GM21825 (cell line): ENCODE measurements at regions not wholly inside any gene's neighbourhood (a gene's known extent, or its start where the extent isn't known, plus 50 kb on each side); places are given as distances from the start of the nearest gene placed in this dataset.
"Not testable (repeated sequence)": the region's sequence is repeated elsewhere in the genome, so short reads cannot be mapped to it uniquely, and the experiment has no call there.

Experiments used
- ATAC-seq: cut with Tn5 transposase; IDR thresholded peaks from one replicate; pipeline ENCODE4 v1.9.1; 2021; ENCODE audit warnings: mild to moderate bottlenecking, moderate library complexity; ENCODE audit not compliant: unreplicated experiment

DNA sequence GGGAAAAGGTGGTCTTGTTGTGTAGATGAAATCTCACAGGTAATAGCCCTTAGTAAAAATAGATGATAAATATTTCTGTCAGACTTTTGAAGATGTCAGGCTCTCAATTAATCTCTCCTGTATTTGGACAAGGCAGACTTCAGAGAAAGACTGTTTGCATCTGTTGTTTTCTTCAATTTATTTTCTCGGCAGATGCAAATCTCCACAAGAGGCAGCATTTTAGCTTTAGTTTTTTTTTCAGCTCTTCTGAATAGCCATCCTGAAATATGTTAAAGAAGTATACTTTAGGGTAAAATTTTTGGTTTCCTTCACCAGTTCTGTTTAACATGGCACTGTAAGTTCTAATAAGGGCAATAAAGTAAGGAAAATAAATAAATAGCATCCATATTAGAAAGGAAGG is 685.1 kb downstream of the SI start:
- ATAC-seq, result no peak

DNA sequence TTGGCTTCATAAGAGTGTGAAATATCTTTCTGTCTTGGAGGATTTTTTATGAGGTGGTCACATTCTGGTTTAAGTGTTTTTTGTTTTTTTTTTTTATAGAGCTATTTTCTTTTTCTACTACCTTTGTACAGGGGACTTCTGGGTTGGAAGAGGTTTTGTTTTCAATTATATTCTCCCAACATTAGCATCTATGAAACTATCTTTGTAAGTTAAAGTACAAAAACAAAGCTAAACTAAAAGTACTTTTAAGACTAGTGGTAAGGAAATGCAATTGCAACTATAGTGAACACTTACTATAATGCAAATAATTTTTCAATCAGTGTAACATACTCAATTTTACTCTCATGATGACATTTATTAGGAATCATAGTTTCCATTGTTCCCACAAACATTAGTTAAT is 688.2 kb downstream of the SI start:
- ATAC-seq, result no peak

DNA sequence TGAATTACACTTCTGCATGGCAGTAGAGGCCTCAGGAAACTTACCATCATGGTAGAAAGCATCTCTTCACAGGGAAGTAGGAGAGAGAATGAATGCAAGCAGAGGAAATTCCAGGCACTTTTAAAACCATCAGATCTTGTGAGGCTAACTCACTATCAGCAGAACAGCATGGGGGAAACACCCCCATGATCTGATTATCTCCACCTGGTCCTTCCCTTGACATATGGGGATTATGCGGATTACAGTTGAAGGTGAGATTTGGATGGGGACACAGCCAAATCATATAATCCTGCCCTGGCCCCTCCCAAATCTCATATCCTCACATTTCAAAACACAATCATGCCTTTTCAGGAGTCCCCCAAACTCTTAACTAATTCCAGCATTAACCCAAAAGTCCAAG is 691.1 kb downstream of the SI start:
- ATAC-seq, result no peak

DNA sequence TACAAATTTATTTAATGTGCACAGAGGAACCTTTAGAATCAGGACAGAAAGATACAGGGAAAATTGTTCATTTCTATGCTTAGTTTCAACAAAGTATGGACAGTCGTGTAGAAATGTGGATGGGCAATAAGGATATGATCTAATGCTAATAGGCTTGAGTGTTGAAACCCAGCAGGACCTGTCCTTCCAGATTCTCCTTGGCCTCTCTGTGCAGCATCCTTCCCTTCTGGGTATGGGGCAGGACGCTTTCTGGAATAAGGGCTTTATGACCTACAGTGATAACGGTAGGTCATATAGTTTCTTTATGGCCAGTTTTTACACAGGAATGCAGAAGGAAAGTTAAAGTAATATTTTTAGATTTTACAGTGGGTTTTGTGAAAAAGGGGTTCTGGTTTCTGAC is 698.1 kb downstream of the SI start:
- no peak for ATAC-seq

DNA sequence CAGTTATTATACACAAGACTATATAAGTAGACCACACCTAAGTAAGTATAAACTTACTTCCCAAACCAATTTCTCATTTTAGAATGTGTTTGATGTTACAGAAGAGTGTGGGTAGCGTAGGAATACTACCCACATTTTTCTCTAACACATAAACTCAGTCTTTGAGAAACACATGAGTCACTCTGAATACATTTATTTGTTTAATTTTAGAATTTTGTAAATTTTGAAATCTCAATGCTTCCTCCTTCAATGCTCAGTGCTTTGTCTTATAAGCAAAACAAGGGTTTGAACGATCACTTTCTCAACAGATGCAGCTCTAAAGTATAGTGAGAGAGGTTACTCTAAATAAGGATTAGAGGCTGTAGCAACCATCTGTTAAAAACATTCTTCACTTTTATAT is 700.8 kb downstream of the SI start:
- ATAC-seq, result no peak

DNA sequence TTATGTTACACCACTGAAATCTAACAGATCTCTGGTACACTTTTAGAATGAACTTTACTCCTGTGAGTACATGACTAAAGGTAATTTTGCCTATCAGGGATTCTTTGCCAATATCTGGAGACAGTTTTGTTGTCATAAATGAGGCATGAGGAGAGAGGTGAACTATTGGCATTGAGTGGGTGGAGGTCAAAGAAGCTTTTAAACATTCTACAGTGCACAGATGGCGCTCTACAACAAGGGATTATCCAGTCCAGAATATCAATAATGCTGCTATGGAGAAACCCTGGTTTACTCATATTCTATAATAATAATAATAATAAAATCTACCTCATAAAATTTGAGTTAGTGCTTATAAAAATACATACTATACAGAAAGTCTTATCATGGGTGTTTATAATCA is 702.3 kb downstream of the SI start:
- no peak for ATAC-seq

DNA sequence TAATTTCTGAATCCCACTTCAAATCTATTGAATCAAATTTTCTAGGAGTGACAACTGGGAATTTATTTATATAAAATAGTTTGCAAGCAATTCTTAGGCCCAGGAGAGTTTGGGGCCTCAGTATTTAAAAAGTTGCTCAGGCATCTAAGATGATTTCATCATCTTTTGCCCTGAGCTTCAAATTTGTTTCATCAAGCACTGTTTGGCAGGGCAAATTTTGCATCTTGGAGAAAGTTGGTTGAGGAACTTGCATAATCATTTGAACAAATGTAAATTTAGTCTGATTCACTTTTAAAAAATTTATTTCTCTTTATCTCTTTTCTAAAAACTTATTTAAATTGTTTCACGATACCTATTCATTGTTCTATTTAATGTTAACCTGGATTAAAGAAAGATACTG is 702.8 kb downstream of the SI start:
- ATAC-seq, result no peak

DNA sequence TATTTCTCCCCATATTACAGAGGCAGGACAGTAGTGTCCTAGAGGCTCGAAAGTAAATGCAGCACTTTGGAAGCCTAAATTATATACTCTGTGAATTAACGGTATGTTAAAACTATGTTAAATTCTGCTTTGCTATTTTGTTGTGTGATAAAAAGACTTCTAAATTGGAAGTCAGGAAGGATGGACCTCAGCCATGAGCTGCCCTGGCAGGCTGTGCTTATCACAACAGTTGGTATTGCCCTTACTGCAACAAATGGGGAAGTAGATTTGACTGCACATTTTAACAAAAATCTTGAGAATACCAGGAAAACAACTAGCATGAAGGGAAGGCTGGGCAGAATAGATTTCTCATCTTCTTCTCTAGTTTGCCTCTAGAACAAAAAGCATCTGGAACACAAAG is 706.6 kb downstream of the SI start:
- ATAC-seq, result no peak

DNA sequence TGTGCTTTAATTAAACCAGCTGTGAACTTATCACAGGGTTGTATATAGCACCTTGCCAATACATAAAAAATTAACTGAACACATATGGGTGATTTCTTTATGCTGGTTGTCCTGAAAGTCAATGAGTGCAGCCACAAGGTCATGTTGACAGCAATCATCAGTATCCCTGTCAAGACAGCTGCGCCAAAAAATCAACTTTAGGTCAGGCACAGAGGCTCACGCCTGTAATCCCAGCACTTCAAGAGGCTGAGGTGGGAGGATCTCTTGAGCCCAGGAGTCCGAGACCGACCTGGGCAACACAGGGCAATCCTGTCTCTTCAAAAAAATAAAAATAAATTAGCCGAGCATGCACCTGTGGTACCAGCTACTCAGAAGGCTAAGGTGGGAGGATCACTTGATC is 707.3 kb downstream of the SI start:
- ATAC-seq, result no peak

DNA sequence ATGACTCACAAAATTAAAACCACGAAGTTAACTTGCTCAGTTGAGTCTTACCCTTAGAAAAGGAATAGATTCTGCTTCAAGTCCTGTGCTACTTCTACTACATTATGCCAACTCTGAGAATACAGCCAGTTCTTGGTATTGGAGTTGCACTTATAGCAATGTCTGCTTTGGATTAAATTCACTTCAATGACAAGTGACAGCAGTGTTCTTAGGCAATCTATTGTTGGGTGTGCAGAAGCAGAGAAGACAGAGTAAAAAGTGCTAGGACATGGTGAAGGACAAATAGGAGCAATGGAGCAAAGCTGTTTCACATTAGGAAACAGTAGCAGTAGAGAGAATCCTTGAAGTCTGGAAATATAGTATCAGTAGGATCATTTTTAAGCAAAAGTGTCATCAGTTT is 713.1 kb downstream of the SI start:
- ATAC-seq, result no peak

DNA sequence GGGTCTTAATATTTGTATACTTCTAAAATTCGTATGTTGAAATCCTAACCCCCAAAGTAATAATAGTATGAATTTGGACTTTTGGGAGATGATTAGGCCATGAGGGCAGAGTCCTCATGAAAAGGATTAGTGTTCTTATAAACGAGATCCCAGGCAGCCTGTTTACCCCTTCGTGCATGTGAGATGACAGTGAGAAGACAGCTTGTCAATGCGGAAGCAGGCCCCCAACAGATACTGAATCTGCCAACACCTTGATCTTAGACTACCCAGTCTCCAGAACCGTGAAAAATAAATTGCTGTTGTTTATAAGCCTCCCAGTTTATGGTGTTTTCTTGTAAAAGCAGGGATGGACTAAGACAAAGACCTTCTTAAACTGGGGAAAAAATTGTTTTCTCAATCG is 714.2 kb downstream of the SI start:
- ATAC-seq, result no peak

DNA sequence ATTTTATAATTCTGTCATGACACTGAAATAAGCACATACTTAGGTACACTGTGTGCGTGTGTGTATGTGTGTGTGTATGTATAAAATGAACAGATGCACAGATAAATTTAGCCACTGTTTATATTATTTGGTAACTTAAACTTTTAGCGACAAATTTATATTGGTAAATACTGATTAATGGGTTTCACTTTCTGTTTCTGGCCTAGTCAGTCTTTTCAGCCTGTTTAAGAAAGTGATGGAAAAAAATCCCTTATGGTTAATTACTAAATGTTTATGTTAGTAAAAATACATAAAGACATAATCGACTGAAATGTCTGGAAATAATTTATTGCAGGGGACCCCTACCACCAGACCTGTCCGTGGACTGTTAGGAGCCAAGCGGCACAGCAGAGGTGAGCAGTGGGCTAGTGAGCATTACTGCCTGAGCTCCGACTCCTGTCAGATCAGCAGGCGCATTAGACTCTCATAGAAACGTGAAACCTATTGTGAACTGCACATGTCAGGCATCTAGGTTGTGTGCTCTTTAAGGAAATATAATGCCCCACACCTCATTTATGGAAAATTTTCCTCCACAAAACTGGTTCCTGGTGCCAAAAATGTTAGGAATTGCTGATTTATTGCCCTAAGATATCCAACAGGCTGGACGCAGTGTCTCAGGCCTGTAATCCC is 717.4 kb downstream of the SI start:
- no peak for ATAC-seq

DNA sequence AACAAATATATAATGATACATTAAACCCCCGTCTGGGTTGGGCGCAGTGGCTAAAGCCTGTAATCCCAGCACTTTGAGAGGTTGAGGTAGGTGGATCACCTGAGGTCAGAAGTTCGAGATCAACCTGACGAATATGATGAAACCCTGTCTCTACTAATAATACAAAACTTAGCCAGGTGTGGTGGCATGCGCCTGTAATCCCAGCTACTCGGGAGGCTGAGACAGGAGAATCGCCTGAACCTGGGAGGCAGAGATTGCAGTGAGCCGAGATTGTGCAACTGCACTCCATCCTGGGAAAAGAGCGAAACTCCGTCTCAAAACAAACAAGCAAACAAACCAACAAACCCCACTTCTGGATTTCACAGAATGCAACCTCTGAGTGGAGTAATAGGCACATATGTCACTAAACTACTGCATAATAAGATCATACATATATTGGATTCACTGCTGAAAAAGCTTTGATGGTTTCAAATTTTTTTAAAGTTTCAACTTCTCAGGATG is 718.2 kb downstream of the SI start:
- ATAC-seq, result no peak

DNA sequence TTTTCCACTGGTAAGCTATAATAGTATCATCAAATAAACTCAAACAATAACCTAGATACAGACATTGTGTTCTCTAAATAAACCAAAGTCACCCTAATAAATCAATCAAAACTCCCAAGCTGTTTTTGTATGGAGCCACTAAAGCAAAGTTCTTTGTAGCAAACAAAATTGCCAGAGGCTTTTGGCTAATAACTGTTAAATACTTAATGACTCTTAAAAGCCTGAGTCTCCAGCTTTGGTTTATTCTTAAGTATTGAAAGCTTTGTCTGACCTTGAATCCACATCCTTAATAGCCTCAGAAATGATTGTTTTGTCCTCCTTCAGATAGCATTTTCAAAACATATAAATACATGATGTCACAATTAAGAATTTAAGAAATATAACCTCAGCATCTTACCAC is 725.3 kb downstream of the SI start:
- no peak for ATAC-seq

DNA sequence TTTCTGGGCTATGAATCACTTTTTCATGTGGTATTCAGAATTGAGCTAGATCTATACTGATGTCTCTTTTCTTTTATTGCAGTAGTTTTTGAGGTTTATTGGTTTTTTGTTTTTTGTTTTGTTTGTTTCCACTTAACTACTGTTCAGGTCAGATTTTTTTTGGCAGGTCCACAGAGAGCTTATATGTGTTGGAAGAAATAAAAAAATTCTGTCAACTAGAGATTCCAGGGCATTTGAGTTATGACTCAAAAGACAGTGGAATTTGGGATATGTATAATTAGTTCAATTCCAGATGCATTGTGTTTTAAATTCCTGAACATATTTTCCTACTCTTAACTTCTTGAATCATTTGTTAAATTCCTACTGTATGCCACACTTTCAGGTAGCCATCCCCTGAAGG is 727.2 kb downstream of the SI start:
- no peak for ATAC-seq

DNA sequence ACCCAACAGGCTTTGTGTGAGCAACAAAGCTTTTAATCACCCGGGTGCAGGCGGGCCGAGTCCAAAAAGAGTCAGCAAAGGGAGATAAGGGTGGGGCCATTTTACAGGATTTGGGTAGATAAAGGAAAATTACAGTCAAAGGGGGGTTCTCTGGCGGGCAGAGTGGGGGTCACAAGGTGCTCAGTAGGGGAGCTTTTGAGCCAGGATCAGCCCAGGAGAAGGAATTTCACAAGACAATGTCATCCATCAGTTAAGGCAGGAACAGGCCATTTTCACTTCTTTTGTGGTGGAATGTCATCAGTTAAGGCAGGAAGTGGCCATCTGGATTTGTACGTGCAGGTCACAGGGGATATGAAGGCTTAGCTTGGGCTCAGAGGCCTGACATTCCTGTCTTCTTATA is 736.1 kb downstream of the SI start:
- ATAC-seq, result not testable (repeated sequence)

DNA sequence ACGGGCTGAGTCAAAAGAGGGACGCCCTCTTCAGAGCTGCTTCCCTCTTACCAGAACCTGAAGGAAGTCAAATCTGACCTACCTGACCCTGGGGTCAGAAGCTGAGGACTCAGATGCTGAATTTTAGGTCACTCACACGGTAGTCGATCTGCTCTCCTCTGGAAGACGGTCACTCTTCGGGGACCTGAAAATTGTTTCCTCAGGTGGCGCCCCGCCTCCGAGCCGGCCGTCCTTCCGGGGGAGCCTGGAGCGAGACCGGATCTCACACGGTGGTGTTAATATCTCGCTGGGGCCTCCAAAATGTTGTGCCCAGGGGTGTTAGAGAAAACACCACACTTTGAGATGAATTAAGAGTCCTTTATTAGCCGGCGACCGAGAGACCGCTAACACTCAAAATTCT is 737.2 kb downstream of the SI start:
- no peak for ATAC-seq

DNA sequence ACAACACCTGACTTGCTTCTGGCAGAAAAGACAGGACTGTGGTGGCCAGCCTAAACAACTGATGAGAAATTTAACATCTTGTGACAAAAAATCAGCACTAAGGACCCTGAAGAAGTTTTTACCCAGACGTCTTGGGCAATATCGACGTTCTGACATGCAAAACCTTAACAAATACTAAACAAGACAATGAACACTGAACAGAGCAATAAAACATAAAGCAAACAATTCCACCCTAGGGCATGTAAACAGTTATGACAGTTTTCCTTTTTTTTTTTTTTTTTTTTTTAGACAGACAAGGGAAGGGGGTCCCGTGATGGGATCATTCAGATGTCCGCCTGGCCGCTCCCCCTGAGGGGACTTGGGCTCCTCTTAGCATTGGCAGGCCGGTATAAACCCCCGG is 738.0 kb downstream of the SI start:
- no peak for ATAC-seq

DNA sequence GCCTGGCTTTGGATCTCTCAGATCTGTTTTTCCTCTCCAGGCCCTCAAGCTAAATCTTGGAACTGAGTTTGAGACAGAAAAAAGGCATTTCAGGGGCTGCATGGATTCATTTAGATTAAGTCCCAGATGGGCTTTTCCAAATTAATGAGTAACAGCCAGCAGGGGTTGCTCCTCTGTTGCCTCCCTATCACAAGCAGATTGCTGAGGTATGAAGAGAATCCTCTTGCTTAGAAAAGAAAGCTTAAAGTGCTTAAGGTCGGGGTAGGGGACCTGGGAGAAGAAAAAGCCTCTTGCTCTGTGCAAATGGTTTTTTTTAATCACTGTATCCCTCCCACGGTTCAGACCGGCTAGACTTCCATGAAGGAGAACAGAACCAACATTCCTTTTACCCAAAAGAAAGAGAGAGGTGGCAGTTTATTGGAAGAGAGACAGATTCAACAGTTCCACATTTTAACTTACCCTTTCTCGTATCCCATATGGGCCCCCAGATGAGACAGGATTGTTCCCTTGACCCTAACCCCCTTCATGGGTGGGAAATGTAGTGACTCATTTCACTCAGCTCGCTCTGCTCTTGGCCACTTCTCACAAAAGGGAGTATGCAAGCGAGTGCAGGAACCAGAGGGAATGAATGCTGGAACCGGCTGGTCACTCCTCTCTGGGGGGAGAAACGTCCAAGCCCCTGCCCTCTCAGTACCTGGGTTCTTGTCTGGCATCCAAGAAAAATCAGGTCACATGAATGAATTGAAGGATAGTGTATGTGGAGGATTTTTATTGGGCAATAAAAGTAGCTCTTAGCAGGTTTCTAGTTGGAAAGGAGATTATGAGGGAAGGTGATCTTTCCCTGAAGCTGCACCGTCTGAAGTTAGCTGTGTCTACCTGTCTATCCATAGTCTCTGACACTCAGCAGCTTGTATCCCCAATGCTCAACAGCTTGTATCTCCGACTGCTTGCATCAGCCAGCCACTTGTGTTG is 745.2 kb downstream of the SI start:
- no peak for ATAC-seq

DNA sequence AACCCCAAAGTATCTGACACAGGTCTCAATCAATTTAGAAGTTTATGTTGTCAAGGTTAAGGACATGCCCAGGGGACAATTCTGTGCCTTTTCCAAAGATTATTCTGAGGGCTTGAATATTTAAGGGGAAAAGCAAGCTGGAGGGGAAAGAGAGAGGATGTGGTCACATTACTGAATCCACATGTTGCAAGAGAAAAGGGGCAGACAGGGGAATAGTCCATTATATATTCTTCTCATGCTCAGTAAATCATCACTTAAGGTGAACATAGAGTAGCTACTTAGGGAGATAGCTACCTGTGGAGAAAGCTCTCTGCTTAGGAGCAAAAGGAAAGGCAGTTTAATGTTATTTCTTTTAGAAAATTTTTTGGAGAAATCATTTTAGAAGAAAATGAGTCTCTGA is 751.6 kb downstream of the SI start:
- ATAC-seq, result no peak

DNA sequence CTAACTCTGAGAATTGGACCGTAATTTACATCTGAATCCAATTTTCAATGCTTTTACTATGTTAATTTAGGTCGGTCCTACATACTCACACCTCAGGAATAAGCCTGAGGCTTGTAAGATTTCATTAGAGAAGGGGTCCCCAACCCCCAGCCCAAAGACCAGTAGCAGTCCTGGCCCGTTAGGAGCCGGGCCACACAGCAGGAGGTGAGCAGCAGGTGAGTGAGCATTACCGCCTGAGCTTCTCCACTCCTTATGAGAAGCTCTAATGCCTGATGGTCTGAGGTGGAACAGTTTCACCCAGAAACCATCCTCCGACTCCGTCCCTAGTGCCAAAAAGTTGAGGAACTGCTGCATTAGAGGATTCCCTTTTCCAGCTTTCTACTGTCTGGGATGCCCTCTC is 757.3 kb downstream of the SI start:
- no peak for ATAC-seq

DNA sequence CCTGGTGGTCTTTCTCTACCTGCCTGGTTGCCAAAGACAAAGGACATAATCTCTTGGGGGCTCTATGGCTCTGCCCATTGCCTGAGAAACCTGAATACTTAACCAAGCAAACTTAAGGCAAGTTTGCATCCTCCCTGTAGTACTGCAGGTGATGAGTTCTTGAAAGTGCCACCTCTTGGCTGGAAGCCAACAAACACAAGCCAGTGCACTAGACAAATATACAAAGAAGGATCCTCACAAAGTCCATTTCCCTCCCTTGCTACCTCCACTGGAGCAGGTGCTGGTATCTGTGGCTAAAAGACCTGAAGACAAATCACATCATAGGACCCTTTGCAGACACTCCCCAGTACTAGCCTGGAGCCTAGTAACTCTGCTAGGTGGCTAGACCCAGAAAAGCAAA is 772.3 kb downstream of the SI start:
- no peak for ATAC-seq
